Aorta (tissue), 5 donors: ENCODE measurements at regions not wholly inside any gene's neighbourhood (a gene's known extent, or its start where the extent isn't known, plus 50 kb on each side); places are given as distances from the start of the nearest gene placed in this dataset.

Source experiments
- ATAC-seq: fragments of 200-7000 bp; cut with Tn5 transposase; one replicate; pipeline ENCODE4 v1.9.1; 2022; ENCODE audit warnings: moderate library complexity; ENCODE audit not compliant: low FRiP score
- DNase-seq, 2 donors: peaks; one replicate each; pipeline ENCODE4 v3.0.0-alpha.2; 2020
- H3K27ac ChIP-seq, 2 donors: one replicate each; pipeline ENCODE4 v1.5.1; 2013; ENCODE audit warnings: low read length in 2 of 2, mild to moderate bottlenecking in 2 of 2, moderate library complexity in 2 of 2, control low read depth in 1 of 2, inconsistent platforms in 1 of 2, low read depth in 1 of 2
- H3K27me3 ChIP-seq, 2 donors: one replicate each; pipeline ENCODE4 v1.6.1; 2013; ENCODE audit warnings: control low read depth in 1 of 2, low read length in 1 of 2, mild to moderate bottlenecking in 1 of 2, moderate library complexity in 1 of 2; ENCODE audit not compliant: insufficient read depth in 2 of 2, control insufficient read depth in 1 of 2
- H3K36me3 ChIP-seq, 2 donors: one replicate each; pipeline ENCODE4 v1.6.1; 2013; ENCODE audit warnings: control low read depth in 1 of 2, low read length in 1 of 2, mild to moderate bottlenecking in 1 of 2; ENCODE audit not compliant: insufficient read depth in 2 of 2, control insufficient read depth in 1 of 2
- H3K4me1 ChIP-seq, 2 donors: one replicate each; pipeline ENCODE4 v1.6.1; 2013; ENCODE audit warnings: low read length in 2 of 2, control low read depth in 1 of 2, mild to moderate bottlenecking in 1 of 2, moderate library complexity in 1 of 2; ENCODE audit not compliant: insufficient read depth in 2 of 2, control insufficient read depth in 1 of 2
- H3K4me3 ChIP-seq, 2 donors: one replicate each; pipeline ENCODE4 v1.5.1; 2013; ENCODE audit warnings: low read length in 2 of 2, control low read depth in 1 of 2, mild to moderate bottlenecking in 1 of 2
- H3K9me3 ChIP-seq: one replicate; pipeline ENCODE4 v1.6.1; 2013; ENCODE audit warnings: mild to moderate bottlenecking, low read length; ENCODE audit not compliant: control insufficient read depth
- WGBS, 2 donors: extraction: QIAGEN DNeasy Blood & Tissue Kit; methylation state at CpG; one replicate each; pipeline ENCODE4 v1.1.7; 2013; 5-methylcytosine and 5-hydroxymethylcytosine counted together
- intact Hi-C, 2 donors: fragments of 100-400 bp; cut with DNase I; formaldehyde crosslinking; loops; one replicate each; pipeline versions ENCODE4 v1.14.2 to v1.15.0; 2022
- donor health status: healthy with polysubstance abuse.
- donor health status: Bipolar disorder and iron deficiency.
- donor health status: DM: no; HTN: no; CAD: no.
- donor health status: DM: no; HTN: no; CAD: no.
- donor health status: DM: yes; HTN: yes; CAD: no.

GRCh38 chr4:156661555-156661954 lies 310.0 kb downstream of the PDGFC start:
- intact Hi-C loops, result no loop called here
- no peaks in the 10 kb centered on the region for H3K4me1 ChIP-seq
- DNase-seq (no peak), ATAC-seq (no peak)
- H3K4me3 ChIP-seq, result no peak overlapping the region
- no peaks in the 10 kb centered on the region for H3K9me3 ChIP-seq
- H3K27me3 ChIP-seq, result no peaks in the 10 kb centered on the region
- no peak overlapping the region for H3K27ac ChIP-seq
- WGBS, 2 donors, result 94 to 97% methylated on average over 1 of the region's 1 CpG
- H3K36me3 ChIP-seq, result no peaks in the 10 kb centered on the region

- Histone ChIP-seq H3K4me1 (no peaks in the 10 kb centered on the region), H3K27ac (no peak overlapping the region), H3K36me3 (no peaks in the 10 kb centered on the region), H3K9me3 (no peaks in the 10 kb centered on the region), H3K27me3 (no peaks in the 10 kb centered on the region), H3K4me3 (no peak overlapping the region)
- 91% methylated on average over 2 of the region's 2 CpGs for WGBS, 2 donors
- intact Hi-C loops, result no loop called here
- no peak for ATAC-seq
- no peak for DNase-seq
Measured at GRCh38 chr4:156660465-156660864, 311.1 kb downstream of the PDGFC start.

- intact Hi-C loops, result no loop called here
- WGBS, 2 donors, result 90 to 93% methylated on average over 3 of the region's 3 CpGs
Measured at GRCh38 chr4:156659983-156660382, 311.6 kb downstream of the PDGFC start.

GRCh38 chr4:156659570-156659969 lies 312.0 kb downstream of the PDGFC start:
- ATAC-seq, result no peak

More at GRCh38 chr4:156659983-156660382, 311.6 kb downstream of the PDGFC start:
- no peaks in the 10 kb centered on the region for H3K27me3 ChIP-seq
- no peak for DNase-seq
- H3K4me3 ChIP-seq, result no peak overlapping the region
- H3K36me3 ChIP-seq, result no peaks in the 10 kb centered on the region
- ATAC-seq, result no peak
- no peak overlapping the region for H3K27ac ChIP-seq
- no peaks in the 10 kb centered on the region for H3K4me1 ChIP-seq
- no peaks in the 10 kb centered on the region for H3K9me3 ChIP-seq

GRCh38 chr4:156656896-156657295 lies 314.7 kb downstream of the PDGFC start:
- intact Hi-C loops, result no loop called here
- DNase-seq (no peak), ATAC-seq (no peak)
- Histone ChIP-seq H3K36me3 (no peaks in the 10 kb centered on the region), H3K9me3 (no peaks in the 10 kb centered on the region), H3K4me3 (no peak overlapping the region), H3K4me1 (no peaks in the 10 kb centered on the region), H3K27me3 (no peaks in the 10 kb centered on the region), H3K27ac (no peak overlapping the region)
- WGBS, 2 donors, result 48 to 63% methylated on average over 2 of the region's 2 CpGs

More at GRCh38 chr4:156659570-156659969, 312.0 kb downstream of the PDGFC start:
- H3K27ac ChIP-seq, result no peak overlapping the region
- DNase-seq, result no peak
- no peaks in the 10 kb centered on the region for H3K9me3 ChIP-seq
- 48 to 86% methylated on average over 2 of the region's 2 CpGs for WGBS, 2 donors
- intact Hi-C loops, result no loop called here
- no peak overlapping the region for H3K4me3 ChIP-seq
- no peaks in the 10 kb centered on the region for H3K36me3 ChIP-seq
- H3K27me3 ChIP-seq, result no peaks in the 10 kb centered on the region
- no peaks in the 10 kb centered on the region for H3K4me1 ChIP-seq

GRCh38 chr4:156654410-156654809 lies 317.2 kb downstream of the PDGFC start:
- H3K4me3 ChIP-seq, result no peak overlapping the region
- ATAC-seq, result no peak
- no peaks in the 10 kb centered on the region for H3K9me3 ChIP-seq
- H3K4me1 ChIP-seq, result no peaks in the 10 kb centered on the region
- intact Hi-C loops, result no loop called here
- H3K36me3 ChIP-seq, result no peaks in the 10 kb centered on the region
- no peaks in the 10 kb centered on the region for H3K27me3 ChIP-seq
- WGBS, 2 donors, result 93 to 97% methylated on average over 5 of the region's 5 CpGs
- DNase-seq, result no peak
- no peak overlapping the region for H3K27ac ChIP-seq

- Histone ChIP-seq H3K9me3 (no peaks in the 10 kb centered on the region), H3K27ac (no peak overlapping the region), H3K4me3 (no peak overlapping the region), H3K27me3 (no peaks in the 10 kb centered on the region), H3K36me3 (no peaks in the 10 kb centered on the region), H3K4me1 (peaks cover 1 to 9% of the 10 kb centered on the region in 2 donors)
- DNase-seq, result no peak
- no peak for ATAC-seq
- intact Hi-C loops, result no loop called here
Measured at GRCh38 chr4:156643826-156644225, 327.8 kb downstream of the PDGFC start.

GRCh38 chr4:156642161-156642560 lies 329.4 kb downstream of the PDGFC start:
- 90 to 95% methylated on average over 3 of the region's 3 CpGs for WGBS, 2 donors
- Histone ChIP-seq H3K4me3 (no peak overlapping the region), H3K4me1 (peaks cover 1 to 8% of the 10 kb centered on the region in 2 donors), H3K27ac (no peak overlapping the region), H3K27me3 (no peaks in the 10 kb centered on the region), H3K9me3 (no peaks in the 10 kb centered on the region), H3K36me3 (no peaks in the 10 kb centered on the region)
- ATAC-seq (no peak), DNase-seq (no peak)
- intact Hi-C loops, result no loop called here

- intact Hi-C loops, result loop anchor here in 1 of 2 donors (10.0 kb wide), 1 partner anchor 326 kb away; no protein-coding TSS in a partner anchor
- Histone ChIP-seq H3K9me3 (no peaks in the 10 kb centered on the region), H3K36me3 (no peaks in the 10 kb centered on the region), H3K4me1 (peaks cover 3% of the 10 kb centered on the region in 2 donors), H3K27me3 (no peaks in the 10 kb centered on the region), H3K27ac (peak overlapping the region in 1 of 2 donors; percentile 81), H3K4me3 (peak overlapping the region in 1 of 2 donors; percentile 33)
- 39 to 40% methylated on average over 4 of the region's 4 CpGs for WGBS, 2 donors
- DNase-seq (peak in 1 of 2 donors; percentile 38), ATAC-seq (no peak)
Measured at GRCh38 chr4:156638925-156639605, 332.5 kb downstream of the PDGFC start.
